ENCODE measurements at regions not wholly inside any gene's neighbourhood (a gene's known extent, or its start where the extent isn't known, plus 50 kb on each side); places are given as distances from the start of the nearest gene placed in this dataset.

GRCh38 chr20:60952861-60953260 is 299.2 kb upstream of the CDH4 start:
- Mint-ChIP-seq H3K27ac (no peak overlapping the region), H3K4me1 (no peaks in the 10 kb centered on the region), H3K36me3 (ENCODE audit: low read depth) (no peaks in the 10 kb centered on the region), H3K4me3 (no peak overlapping the region), H3K27me3 (ENCODE audit: low read depth, poor library complexity) (peaks cover 26% of the 10 kb centered on the region), H3K9me3 (peaks cover 11% of the 10 kb centered on the region)
- DNase-seq = no peak
- no peak for TF ChIP-seq CTCF (IDR thresholded peaks at IDR 0.05)

GRCh38 chr20:60953321-60953720 is 298.7 kb upstream of the CDH4 start:
- no peak overlapping the region for H3K27ac Mint-ChIP-seq
- H3K36me3 Mint-ChIP-seq (ENCODE audit: low read depth) = no peaks in the 10 kb centered on the region
- TF ChIP-seq CTCF (IDR thresholded peaks at IDR 0.05) = no peak
- H3K9me3 Mint-ChIP-seq = peaks cover 11% of the 10 kb centered on the region
- peaks cover 29% of the 10 kb centered on the region for H3K27me3 Mint-ChIP-seq (ENCODE audit: low read depth, poor library complexity)
- H3K4me1 Mint-ChIP-seq = no peaks in the 10 kb centered on the region
- no peak for DNase-seq
- H3K4me3 Mint-ChIP-seq = no peak overlapping the region

- no peak for TF ChIP-seq CTCF (IDR thresholded peaks at IDR 0.05)
- no peak for DNase-seq
- Mint-ChIP-seq H3K36me3 (ENCODE audit: low read depth) (no peaks in the 10 kb centered on the region), H3K4me1 (no peaks in the 10 kb centered on the region), H3K4me3 (no peak overlapping the region), H3K27ac (no peak overlapping the region), H3K27me3 (ENCODE audit: low read depth, poor library complexity) (peaks cover 42% of the 10 kb centered on the region), H3K9me3 (peaks cover 11% of the 10 kb centered on the region)
These were observed 296.4 kb upstream of the CDH4 start for GRCh38 chr20:60955706-60956105.

- Mint-ChIP-seq H3K4me3 (no peak overlapping the region), H3K27ac (no peak overlapping the region), H3K27me3 (ENCODE audit: low read depth, poor library complexity) (peaks cover 44% of the 10 kb centered on the region), H3K36me3 (ENCODE audit: low read depth) (no peaks in the 10 kb centered on the region), H3K4me1 (no peaks in the 10 kb centered on the region), H3K9me3 (peaks cover 11% of the 10 kb centered on the region)
- no peak for DNase-seq
- no peak for TF ChIP-seq CTCF (IDR thresholded peaks at IDR 0.05)
These were observed 295.9 kb upstream of the CDH4 start for GRCh38 chr20:60956194-60956593.

- DNase-seq = no peak
- Mint-ChIP-seq H3K9me3 (peaks cover 11% of the 10 kb centered on the region), H3K27me3 (ENCODE audit: low read depth, poor library complexity) (peaks cover 47% of the 10 kb centered on the region), H3K36me3 (ENCODE audit: low read depth) (no peaks in the 10 kb centered on the region), H3K4me3 (no peak overlapping the region), H3K27ac (no peak overlapping the region), H3K4me1 (no peaks in the 10 kb centered on the region)
- no peak for TF ChIP-seq CTCF (IDR thresholded peaks at IDR 0.05)
These were observed 294.4 kb upstream of the CDH4 start for GRCh38 chr20:60957621-60958020.

- TF ChIP-seq CTCF (IDR thresholded peaks at IDR 0.05) = no peak
- DNase-seq = no peak
- no peak overlapping the region for H3K27ac Mint-ChIP-seq
- H3K4me1 Mint-ChIP-seq = no peaks in the 10 kb centered on the region
- no peaks in the 10 kb centered on the region for H3K36me3 Mint-ChIP-seq (ENCODE audit: low read depth)
- H3K4me3 Mint-ChIP-seq = no peak overlapping the region
- peaks cover 42% of the 10 kb centered on the region for H3K27me3 Mint-ChIP-seq (ENCODE audit: low read depth, poor library complexity)
- H3K9me3 Mint-ChIP-seq = no peaks in the 10 kb centered on the region
These were observed 292.1 kb upstream of the CDH4 start for GRCh38 chr20:60959971-60960370.
